ENCODE measurements at regions not wholly inside any gene's neighbourhood (a gene's known extent, or its start where the extent isn't known, plus 50 kb on each side); places are given as distances from the start of the nearest gene placed in this dataset.

DNA sequence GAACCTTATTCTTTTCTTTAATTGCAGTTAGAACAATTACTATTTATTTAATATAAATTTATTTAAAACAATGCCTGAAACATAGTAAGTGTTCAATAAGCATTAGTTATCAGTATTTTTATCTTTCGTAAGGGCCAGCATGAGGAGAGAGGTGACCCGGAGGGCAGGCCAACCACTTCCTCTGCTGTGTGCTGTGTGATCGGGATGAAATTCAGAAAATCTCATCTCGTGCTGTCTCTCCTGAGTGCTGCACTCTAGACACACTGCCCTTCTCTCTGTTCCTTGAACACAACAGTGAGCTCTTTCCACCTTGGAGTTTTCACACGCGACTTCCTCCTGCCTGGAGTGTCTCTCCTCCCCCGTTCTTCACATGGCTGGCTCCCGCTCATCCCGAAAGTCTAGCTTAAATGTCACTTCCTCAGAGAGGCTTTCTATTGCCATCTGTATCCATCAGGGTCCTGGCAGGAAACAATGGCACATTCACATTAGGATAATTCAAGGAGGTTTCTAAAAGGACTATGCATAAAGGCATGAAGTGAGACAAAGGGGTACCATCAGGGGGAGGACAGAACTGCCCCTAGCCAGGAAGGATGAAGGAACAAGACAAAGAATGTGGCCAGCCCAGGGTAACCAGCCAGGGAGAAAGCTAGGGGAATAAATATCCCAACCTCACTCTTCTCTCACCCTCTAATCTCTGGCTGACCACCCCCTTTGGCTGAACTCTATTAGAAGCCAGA, 142.6 kb upstream of the GJB5 start:
- TF ChIP-seq POLR2AphosphoS5 (IDR thresholded peaks at IDR 0.05): no peak
- TF ChIP-seq CTCF (IDR thresholded peaks at IDR 0.05): no peak
